Neural cell (in vitro differentiated cells): ENCODE measurements at regions not wholly inside any gene's neighbourhood (a gene's known extent, or its start where the extent isn't known, plus 50 kb on each side); places are given as distances from the start of the nearest gene placed in this dataset.

ENCODE experiments used
- H2AFZ ChIP-seq: fragments of 200-600, 300-800 bp; sonication (generic), shearing (Covaris generic); 2 replicates; pipeline ENCODE4 v1.6.0; 2014; ENCODE audit warnings: low read depth, mild to moderate bottlenecking, antibody characterized with exemption, low read length, moderate library complexity
- H3F3A ChIP-seq: fragments of 200-600 bp; shearing (Covaris generic); 2 replicates; pipeline ENCODE4 v1.6.1; 2016; ENCODE audit warnings: mild to moderate bottlenecking, moderate library complexity, mixed read lengths, antibody characterized with exemption, low read length; ENCODE audit not compliant: insufficient read depth, poor library complexity, severe bottlenecking
- H3K27ac ChIP-seq: fragments of 200-600, 300-800 bp; sonication (generic), shearing (Covaris generic); 2 replicates; pipeline ENCODE4 v1.5.1; 2014; ENCODE audit warnings: mild to moderate bottlenecking, low read length, moderate library complexity
- H3K27me3 ChIP-seq: fragments of 300-800, 200-600 bp; sonication (generic), shearing (Covaris generic); 2 replicates; pipeline ENCODE4 v1.6.0; 2014; ENCODE audit warnings: mild to moderate bottlenecking, low read depth, low read length, moderate library complexity; ENCODE audit not compliant: insufficient read depth
- H3K36me3 ChIP-seq: fragments of 300-800, 200-600 bp; sonication (generic), shearing (Covaris generic); 2 replicates; pipeline ENCODE4 v1.5.1; 2014; ENCODE audit warnings: mild to moderate bottlenecking, antibody characterized with exemption, low read length, moderate library complexity; ENCODE audit not compliant: insufficient read depth
- H3K4me2 ChIP-seq: fragments of 300-800, 200-600 bp; sonication (generic), shearing (Covaris generic); 2 replicates; pipeline ENCODE4 v1.6.0; 2014; ENCODE audit warnings: mild to moderate bottlenecking, low read length
- H3K4me3 ChIP-seq: fragments of 300-800, 200-600 bp; sonication (generic), shearing (Covaris generic); 2 replicates; pipeline ENCODE4 v1.5.1; 2014; ENCODE audit warnings: mild to moderate bottlenecking, low read length, moderate library complexity
- H3K79me2 ChIP-seq: fragments of 200-600 bp; shearing (Covaris generic); replicated peaks from 2 replicates; pipeline ENCODE4 v1.6.0; 2014; ENCODE audit warnings: mild to moderate bottlenecking, low read length, moderate library complexity; ENCODE audit not compliant: insufficient read depth
- H3K9ac ChIP-seq: fragments of 300-800, 200-600 bp; sonication (generic), shearing (Covaris generic); 2 replicates; pipeline ENCODE4 v1.6.1; 2016; ENCODE audit warnings: mild to moderate bottlenecking, low read length, mixed read lengths
- H3K9me2 ChIP-seq: fragments of 200-600 bp; shearing (Covaris generic); 2 replicates; pipeline ENCODE4 v1.6.1; 2016; ENCODE audit warnings: mild to moderate bottlenecking, low read length, mixed read lengths; ENCODE audit not compliant: insufficient read depth
- H3K9me3 ChIP-seq: fragments of 200-600, 300-800 bp; sonication (generic), shearing (Covaris generic); 2 replicates; pipeline ENCODE4 v1.6.1; 2016; ENCODE audit warnings: mild to moderate bottlenecking, mixed run types, low read length, moderate library complexity, mixed read lengths
- H4K20me1 ChIP-seq: fragments of 200-600 bp; shearing (Covaris generic); 2 replicates; pipeline ENCODE4 v1.6.1; 2016; ENCODE audit warnings: mild to moderate bottlenecking, mixed run types; ENCODE audit not compliant: insufficient read depth
- EP300 ChIP-seq: fragments of 450-650 bp; conservative IDR thresholded peaks from 2 replicates; pipeline ENCODE4 v1.6.1; 2014; ENCODE audit warnings: antibody characterized with exemption, mild to moderate bottlenecking, moderate library complexity; ENCODE audit not compliant: poor library complexity, severe bottlenecking
- MXI1 ChIP-seq: fragments of 450-650 bp; conservative IDR thresholded peaks from 2 replicates; pipeline ENCODE4 v1.6.1; 2014; ENCODE audit warnings: antibody characterized with exemption, mild to moderate bottlenecking; ENCODE audit not compliant: poor library complexity, severe bottlenecking
- POLR2AphosphoS5 ChIP-seq: IDR thresholded peaks from 2 replicates; pipeline ENCODE4 v1.6.1; 2012
- RAD21 ChIP-seq: fragments of 450-650 bp; conservative IDR thresholded peaks from 2 replicates; pipeline ENCODE4 v1.6.1; 2014; ENCODE audit warnings: antibody characterized with exemption, mild to moderate bottlenecking, moderate library complexity
- SMC3 ChIP-seq: fragments of 450-650 bp; conservative IDR thresholded peaks from 2 replicates; pipeline ENCODE4 v1.6.1; 2014; ENCODE audit warnings: antibody characterized with exemption, mild to moderate bottlenecking, moderate library complexity; ENCODE audit not compliant: poor library complexity
- TAF1 ChIP-seq: IDR thresholded peaks from 2 replicates; pipeline ENCODE4 v1.6.1; 2012; ENCODE audit warnings: low read depth
- TF ChIP-seq, protein P1 (sequence below): IDR thresholded peaks from 2 replicates; pipeline ENCODE4 v1.6.1; 2012; ENCODE audit warnings: borderline replicate concordance
- TF ChIP-seq, protein P2 (sequence below): fragments of 450-650 bp; IDR thresholded peaks from 2 replicates; pipeline ENCODE4 v1.5.1; 2014; ENCODE audit warnings: antibody characterized with exemption, mild to moderate bottlenecking, moderate library complexity; ENCODE audit not compliant: poor library complexity, severe bottlenecking

DNA sequence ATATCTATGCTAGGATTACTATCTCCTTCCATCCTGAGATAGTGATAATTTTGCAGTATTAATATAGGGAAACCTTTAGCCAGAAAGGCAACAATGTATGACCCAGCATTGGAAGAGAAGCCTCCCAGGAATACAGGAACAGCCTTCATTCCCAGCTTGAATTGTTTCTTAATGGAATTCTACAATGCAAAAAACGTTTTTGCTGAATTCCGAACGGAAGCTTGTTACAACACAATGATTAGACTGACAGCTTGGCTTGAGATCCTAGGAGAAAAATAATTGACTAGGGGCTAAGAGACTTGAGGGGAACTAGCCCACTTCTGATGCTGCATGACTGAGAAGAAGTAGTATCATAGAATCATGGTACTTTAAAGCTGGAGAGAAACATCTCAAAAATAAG is 140.2 kb downstream of the RSL24D1 start:
- no peak overlapping the region for H3K4me2 ChIP-seq
- H3F3A ChIP-seq = no peaks in the 10 kb centered on the region
- no peaks in the 10 kb centered on the region for H3K27me3 ChIP-seq
- H3K4me3 ChIP-seq = no peak overlapping the region
- H3K36me3 ChIP-seq = no peaks in the 10 kb centered on the region
- H3K27ac ChIP-seq = peak overlapping the region; percentile 6
- H3K9me2 ChIP-seq = no peaks in the 10 kb centered on the region
- no peaks in the 10 kb centered on the region for H4K20me1 ChIP-seq
- H3K79me2 ChIP-seq = no peaks in the 10 kb centered on the region
- TF ChIP-seq, protein P1, sequence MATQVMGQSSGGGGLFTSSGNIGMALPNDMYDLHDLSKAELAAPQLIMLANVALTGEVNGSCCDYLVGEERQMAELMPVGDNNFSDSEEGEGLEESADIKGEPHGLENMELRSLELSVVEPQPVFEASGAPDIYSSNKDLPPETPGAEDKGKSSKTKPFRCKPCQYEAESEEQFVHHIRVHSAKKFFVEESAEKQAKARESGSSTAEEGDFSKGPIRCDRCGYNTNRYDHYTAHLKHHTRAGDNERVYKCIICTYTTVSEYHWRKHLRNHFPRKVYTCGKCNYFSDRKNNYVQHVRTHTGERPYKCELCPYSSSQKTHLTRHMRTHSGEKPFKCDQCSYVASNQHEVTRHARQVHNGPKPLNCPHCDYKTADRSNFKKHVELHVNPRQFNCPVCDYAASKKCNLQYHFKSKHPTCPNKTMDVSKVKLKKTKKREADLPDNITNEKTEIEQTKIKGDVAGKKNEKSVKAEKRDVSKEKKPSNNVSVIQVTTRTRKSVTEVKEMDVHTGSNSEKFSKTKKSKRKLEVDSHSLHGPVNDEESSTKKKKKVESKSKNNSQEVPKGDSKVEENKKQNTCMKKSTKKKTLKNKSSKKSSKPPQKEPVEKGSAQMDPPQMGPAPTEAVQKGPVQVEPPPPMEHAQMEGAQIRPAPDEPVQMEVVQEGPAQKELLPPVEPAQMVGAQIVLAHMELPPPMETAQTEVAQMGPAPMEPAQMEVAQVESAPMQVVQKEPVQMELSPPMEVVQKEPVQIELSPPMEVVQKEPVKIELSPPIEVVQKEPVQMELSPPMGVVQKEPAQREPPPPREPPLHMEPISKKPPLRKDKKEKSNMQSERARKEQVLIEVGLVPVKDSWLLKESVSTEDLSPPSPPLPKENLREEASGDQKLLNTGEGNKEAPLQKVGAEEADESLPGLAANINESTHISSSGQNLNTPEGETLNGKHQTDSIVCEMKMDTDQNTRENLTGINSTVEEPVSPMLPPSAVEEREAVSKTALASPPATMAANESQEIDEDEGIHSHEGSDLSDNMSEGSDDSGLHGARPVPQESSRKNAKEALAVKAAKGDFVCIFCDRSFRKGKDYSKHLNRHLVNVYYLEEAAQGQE = peak; percentile 94
- TF ChIP-seq EP300 = no peak
- H3K9ac ChIP-seq = no peak overlapping the region
- H3K9me3 ChIP-seq = no peaks in the 10 kb centered on the region
- H2AFZ ChIP-seq = no peak overlapping the region

DNA sequence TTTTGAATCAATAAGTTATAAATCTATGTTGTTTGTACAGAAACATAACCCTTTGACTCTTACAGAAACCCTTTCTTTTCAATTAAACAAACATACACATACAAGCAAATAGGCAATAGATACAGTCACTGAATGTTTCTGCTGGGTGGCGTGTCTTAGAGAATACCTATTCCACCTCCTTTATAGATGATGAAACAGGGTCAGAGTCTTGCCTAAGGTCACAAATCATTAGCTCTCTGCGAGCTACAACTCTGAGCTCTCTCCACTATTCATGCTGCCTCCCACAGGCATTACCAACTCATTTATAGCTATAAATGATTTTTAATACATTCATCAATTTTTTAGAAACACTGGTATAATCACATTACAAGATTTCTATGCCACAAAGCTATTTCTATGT is 152.6 kb downstream of the RSL24D1 start:
- Histone ChIP-seq H3K9me2 (no peaks in the 10 kb centered on the region), H3K9me3 (no peaks in the 10 kb centered on the region), H2AFZ (no peak overlapping the region), H3K4me3 (no peak overlapping the region), H3K36me3 (no peaks in the 10 kb centered on the region), H3K79me2 (no peaks in the 10 kb centered on the region), H3F3A (no peaks in the 10 kb centered on the region), H3K27me3 (no peaks in the 10 kb centered on the region), H3K9ac (no peak overlapping the region), H4K20me1 (no peaks in the 10 kb centered on the region), H3K27ac (no peak overlapping the region), H3K4me2 (no peak overlapping the region)
- TF ChIP-seq SMC3 (no peak), RAD21 (no peak), EP300 (no peak), POLR2AphosphoS5 (no peak), TAF1 (no peak), MXI1 (no peak)
- TF ChIP-seq, protein P1 = no peak
- TF ChIP-seq, protein P2, sequence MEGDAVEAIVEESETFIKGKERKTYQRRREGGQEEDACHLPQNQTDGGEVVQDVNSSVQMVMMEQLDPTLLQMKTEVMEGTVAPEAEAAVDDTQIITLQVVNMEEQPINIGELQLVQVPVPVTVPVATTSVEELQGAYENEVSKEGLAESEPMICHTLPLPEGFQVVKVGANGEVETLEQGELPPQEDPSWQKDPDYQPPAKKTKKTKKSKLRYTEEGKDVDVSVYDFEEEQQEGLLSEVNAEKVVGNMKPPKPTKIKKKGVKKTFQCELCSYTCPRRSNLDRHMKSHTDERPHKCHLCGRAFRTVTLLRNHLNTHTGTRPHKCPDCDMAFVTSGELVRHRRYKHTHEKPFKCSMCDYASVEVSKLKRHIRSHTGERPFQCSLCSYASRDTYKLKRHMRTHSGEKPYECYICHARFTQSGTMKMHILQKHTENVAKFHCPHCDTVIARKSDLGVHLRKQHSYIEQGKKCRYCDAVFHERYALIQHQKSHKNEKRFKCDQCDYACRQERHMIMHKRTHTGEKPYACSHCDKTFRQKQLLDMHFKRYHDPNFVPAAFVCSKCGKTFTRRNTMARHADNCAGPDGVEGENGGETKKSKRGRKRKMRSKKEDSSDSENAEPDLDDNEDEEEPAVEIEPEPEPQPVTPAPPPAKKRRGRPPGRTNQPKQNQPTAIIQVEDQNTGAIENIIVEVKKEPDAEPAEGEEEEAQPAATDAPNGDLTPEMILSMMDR = no peak
